Bronchial epithelial cell (primary cell): ENCODE measurements at regions not wholly inside any gene's neighbourhood (a gene's known extent, or its start where the extent isn't known, plus 50 kb on each side); places are given as distances from the start of the nearest gene placed in this dataset.

Experiments
- DNase-seq: peaks from one replicate; pipeline ENCODE4 v3.0.0-alpha.2; 2010; ENCODE audit warnings: low read depth
- FAIRE-seq: peaks from 2 replicates; lab custom pipeline; 2011; peaks lifted over from hg19 to GRCh38; lab: Jason Lieb, UNC
- H3K27me3 ChIP-seq: 2 replicates; pipeline ENCODE4 v1.5.1; 2011; ENCODE audit warnings: low read length; ENCODE audit not compliant: control insufficient read depth, insufficient read depth
- H3K36me3 ChIP-seq: 2 replicates; pipeline ENCODE4 v1.5.1; 2011; ENCODE audit warnings: low read length; ENCODE audit not compliant: control insufficient read depth, insufficient read depth
- H3K4me3 ChIP-seq: 2 replicates; pipeline ENCODE4 v1.5.1; 2011; ENCODE audit warnings: mild to moderate bottlenecking, low read depth, low read length, control low read depth
- TF ChIP-seq, protein P1 (sequence below): IDR thresholded peaks from 2 replicates; pipeline ENCODE4 v1.5.1; 2011; ENCODE audit warnings: mild to moderate bottlenecking, moderate library complexity, low read length, control low read depth, inconsistent platforms; ENCODE audit not compliant: insufficient read depth, severe bottlenecking

DNA sequence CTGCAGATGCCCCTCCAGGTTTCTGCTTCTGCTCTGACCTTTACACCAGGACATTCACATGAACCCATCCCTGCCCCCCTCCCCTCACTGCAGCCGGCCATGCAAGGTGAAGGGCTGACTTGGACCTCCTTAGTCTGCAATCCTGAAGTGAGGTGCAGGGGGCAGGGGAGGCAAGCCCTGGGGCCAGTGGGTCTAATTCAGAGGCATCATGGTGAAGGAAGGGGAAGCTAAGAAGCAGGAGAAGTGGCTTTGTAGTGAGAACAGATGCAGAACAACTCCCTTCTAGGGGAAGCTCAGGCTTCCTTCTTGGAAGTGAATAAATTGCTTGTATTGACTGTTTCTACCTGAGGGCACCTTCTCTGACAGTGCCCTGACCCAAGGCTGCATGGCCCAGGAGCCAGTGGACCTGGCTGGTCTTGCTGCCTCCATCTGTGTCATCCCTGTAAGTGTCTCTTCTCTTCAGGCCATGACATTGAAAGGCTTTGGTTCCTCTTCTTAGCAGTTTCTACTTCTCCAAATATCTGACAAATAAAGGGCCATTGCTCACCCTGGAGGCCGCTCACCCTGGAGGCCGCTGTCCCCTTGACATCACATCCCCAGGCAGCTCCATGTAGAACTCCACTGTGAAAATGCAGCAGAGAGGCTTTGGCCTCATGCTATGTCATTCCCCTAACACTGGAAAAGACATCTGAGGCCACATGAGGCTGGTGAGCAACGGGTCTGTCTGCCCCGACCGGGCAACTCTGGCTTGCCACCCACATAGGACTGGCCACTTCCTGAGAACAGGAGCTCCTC is 55.3 kb downstream of the GADD45G start:
- DNase-seq (no peak), FAIRE-seq (peak; percentile 40)
- Histone ChIP-seq H3K4me3 (no peak overlapping the region), H3K27me3 (peaks cover 3% of the 10 kb centered on the region), H3K36me3 (no peaks in the 10 kb centered on the region)
- TF ChIP-seq, protein P1, sequence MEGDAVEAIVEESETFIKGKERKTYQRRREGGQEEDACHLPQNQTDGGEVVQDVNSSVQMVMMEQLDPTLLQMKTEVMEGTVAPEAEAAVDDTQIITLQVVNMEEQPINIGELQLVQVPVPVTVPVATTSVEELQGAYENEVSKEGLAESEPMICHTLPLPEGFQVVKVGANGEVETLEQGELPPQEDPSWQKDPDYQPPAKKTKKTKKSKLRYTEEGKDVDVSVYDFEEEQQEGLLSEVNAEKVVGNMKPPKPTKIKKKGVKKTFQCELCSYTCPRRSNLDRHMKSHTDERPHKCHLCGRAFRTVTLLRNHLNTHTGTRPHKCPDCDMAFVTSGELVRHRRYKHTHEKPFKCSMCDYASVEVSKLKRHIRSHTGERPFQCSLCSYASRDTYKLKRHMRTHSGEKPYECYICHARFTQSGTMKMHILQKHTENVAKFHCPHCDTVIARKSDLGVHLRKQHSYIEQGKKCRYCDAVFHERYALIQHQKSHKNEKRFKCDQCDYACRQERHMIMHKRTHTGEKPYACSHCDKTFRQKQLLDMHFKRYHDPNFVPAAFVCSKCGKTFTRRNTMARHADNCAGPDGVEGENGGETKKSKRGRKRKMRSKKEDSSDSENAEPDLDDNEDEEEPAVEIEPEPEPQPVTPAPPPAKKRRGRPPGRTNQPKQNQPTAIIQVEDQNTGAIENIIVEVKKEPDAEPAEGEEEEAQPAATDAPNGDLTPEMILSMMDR, result no peak

DNA sequence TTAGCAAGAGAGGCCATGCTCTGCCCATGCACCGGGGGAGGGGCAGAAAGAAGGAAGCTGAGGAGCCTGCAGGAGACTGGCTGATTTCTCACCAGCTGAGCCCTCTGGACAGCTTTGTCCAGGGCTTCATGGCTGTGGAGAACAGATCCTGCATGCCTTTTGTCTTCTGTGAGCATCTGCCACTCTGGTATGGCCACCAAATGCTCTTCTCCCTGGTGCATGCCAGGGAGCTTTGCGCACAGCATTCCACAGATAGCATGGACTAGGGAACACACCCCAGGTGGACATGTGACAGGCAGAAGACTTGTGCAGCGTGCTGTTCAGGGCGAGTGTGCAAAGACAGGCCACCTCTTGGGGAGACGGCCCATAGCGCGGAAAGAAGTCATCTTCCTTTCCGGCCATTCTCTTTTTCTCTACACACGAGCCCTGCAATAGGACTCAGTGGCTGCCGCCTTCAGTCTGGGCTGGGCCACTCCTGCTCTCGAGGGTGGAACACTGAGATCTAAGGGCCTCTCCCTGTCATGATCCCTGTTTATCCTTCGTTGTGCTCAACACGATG is 56.7 kb downstream of the GADD45G start:
- TF ChIP-seq, protein P1, result no peak
- DNase-seq (no peak), FAIRE-seq (peak; percentile 18)
- Histone ChIP-seq H3K4me3 (no peak overlapping the region), H3K36me3 (no peaks in the 10 kb centered on the region), H3K27me3 (peaks cover 3% of the 10 kb centered on the region)

DNA sequence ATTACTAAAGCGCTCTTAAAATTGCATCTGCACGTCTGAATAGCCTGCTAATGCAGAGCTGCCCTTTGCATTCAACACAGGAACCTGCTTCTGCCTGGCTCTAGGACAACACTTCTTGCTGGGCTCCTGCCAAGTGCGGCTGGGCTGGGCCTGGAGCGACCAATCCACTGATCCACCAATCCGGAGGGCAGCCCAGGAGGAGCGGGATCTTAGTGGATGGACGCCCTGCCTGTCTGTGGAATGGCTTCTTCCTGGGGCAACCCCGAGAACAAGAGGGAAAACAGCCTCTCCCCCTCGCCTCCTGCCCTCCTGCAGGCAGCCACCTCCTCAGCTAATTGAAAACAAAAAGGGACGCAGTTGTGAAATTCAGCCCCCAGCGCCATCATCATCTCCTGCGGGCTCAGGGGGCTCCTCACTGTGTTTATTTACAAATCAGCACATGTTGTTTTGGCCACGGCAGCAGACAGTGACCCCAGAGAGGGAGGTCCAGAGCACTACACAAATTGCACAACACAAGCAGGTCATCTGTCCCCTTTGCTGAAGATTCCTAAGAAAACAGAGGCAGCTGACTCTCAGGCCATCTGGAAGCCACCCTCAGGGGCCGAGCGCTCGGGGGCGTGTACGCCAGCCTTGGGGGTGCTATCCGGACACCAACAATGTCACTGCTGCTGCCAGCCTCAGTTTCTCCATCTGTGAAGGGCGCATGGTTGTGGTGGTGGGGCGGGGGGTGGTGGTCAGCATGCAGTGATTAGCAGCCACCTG is 57.3 kb downstream of the GADD45G start:
- FAIRE-seq, result no peak

DNA sequence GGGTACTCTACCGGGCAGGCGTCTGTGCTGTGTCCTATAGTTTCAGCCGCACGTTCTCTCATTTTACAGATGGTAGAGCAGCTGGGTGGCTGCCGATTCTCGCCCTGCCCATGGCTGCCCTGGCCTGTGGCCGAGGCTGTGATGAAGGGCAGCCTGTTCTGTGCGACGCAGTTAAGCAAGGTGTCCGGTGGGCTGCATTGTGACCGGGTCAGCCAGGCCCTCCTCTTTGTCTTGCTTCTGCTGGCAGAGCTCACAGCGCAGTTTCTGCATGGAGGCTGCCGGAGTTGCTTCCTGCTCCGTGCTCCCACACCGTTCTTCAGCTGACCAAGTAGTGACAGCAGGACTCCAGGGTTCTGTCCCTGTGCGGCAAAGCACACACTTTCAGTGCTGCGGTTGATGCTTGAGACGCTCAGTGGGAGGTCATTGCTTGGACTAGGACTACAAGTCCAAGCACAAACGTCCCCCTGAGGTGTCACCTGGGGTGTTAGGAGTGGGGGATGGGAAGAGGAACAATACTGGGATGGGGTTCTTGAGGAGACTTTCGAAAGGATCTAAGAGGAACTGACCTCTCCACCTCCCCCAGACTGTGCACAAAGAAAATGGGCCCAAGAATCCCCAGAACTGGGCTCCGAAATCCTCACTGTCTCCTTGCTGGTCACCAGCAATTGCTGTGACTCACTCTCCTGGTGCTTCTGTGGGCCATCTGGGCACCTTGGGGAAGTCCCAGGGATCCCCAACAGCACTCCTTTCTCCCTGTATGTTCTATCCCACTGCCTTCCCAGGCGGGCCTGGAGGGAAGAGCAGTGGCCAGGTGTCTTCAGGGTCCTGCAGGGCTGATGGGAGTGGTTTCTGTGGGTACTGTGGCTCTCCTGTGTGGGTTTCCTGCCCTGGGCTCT is 58.2 kb downstream of the GADD45G start:
- FAIRE-seq, result peak; percentile 32
- TF ChIP-seq, protein P1, result no peak
- DNase-seq, result no peak
- H3K4me3 ChIP-seq, result no peak overlapping the region
- no peaks in the 10 kb centered on the region for H3K36me3 ChIP-seq
- H3K27me3 ChIP-seq, result peaks cover 3% of the 10 kb centered on the region

More for the DNA sequence above, 57.3 kb downstream of the GADD45G start:
- Histone ChIP-seq H3K27me3 (peaks cover 3% of the 10 kb centered on the region), H3K4me3 (no peak overlapping the region), H3K36me3 (no peaks in the 10 kb centered on the region)
- peak; percentile 73 for DNase-seq
- TF ChIP-seq, protein P1, result no peak

DNA sequence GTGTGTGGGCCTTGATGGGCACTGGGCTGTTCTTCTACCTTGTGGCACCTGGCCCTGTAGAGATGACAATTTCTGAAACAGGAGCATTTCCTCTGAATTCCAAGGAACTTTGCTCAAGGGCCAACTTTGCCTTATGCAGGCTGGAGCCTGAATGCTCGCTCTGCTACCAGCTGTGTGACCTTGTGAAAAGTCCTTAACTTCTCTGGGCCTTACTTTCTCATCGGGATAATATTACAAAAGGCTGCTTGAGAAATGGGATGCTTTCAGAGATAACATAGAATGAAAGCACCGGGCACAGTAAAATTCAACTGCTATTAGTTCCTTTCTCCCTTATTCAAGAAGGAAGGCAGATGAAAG is 58.8 kb downstream of the GADD45G start:
- no peak for FAIRE-seq

More for the DNA sequence above, 58.8 kb downstream of the GADD45G start:
- Histone ChIP-seq H3K36me3 (no peaks in the 10 kb centered on the region), H3K4me3 (no peak overlapping the region), H3K27me3 (peaks cover 3% of the 10 kb centered on the region)
- no peak for DNase-seq
- TF ChIP-seq, protein P1, result no peak
